ENCODE measurements at regions not wholly inside any gene's neighbourhood (a gene's known extent, or its start where the extent isn't known, plus 50 kb on each side); places are given as distances from the start of the nearest gene placed in this dataset.

DNA sequence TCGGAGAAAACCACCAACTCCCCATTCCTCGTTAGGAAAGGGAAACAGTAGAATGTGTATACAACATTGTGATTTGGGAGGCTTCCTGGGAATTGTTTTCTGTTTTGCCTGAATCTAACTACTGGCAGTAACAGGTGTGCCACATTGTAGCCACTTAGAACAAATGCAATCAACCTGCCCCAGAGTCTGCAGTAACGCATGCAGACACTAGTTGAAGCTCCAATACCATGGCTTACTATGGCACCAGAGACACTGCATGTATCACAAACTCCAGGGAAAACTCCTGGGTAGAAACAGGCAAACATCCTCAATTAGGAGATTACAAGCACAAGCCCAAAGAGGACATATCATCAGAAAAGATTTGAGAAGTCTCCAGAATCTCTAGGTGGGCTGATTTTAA lies 154.2 kb upstream of the NEIL3 start:
- no peak overlapping the region for H3K27ac ChIP-seq (ENCODE audit: low read depth in 1 of 2, low read length in 2 of 2)
- Mint-ChIP-seq H3K27ac (no peak overlapping the region), H3K27me3 (ENCODE audit: low read depth in 3 of 3) (peaks cover 0 to 4% (median 2%) of the 10 kb centered on the region in 3 donors), H3K4me1 (no peaks in the 10 kb centered on the region), H3K9me3 (peaks cover 0 to 13% (median 7%) of the 10 kb centered on the region in 7 donors), H3K36me3 (no peaks in the 10 kb centered on the region), H3K4me3 (no peak overlapping the region)
- intact Hi-C loops (cut with micrococcal nuclease), result no loop called here
- no peak overlapping the region for H2AFZ ChIP-seq (ENCODE audit: insufficient read depth, low read depth, low read length, poor library complexity, severe bottlenecking)
- TF ChIP-seq, protein P1, sequence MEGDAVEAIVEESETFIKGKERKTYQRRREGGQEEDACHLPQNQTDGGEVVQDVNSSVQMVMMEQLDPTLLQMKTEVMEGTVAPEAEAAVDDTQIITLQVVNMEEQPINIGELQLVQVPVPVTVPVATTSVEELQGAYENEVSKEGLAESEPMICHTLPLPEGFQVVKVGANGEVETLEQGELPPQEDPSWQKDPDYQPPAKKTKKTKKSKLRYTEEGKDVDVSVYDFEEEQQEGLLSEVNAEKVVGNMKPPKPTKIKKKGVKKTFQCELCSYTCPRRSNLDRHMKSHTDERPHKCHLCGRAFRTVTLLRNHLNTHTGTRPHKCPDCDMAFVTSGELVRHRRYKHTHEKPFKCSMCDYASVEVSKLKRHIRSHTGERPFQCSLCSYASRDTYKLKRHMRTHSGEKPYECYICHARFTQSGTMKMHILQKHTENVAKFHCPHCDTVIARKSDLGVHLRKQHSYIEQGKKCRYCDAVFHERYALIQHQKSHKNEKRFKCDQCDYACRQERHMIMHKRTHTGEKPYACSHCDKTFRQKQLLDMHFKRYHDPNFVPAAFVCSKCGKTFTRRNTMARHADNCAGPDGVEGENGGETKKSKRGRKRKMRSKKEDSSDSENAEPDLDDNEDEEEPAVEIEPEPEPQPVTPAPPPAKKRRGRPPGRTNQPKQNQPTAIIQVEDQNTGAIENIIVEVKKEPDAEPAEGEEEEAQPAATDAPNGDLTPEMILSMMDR (IDR thresholded peaks at IDR 0.05), result no peak
- peaks cover 0 to 3% of the 10 kb centered on the region in 2 donors for H3K9me3 ChIP-seq (replicated peaks in 1 of 2; ENCODE audit: control insufficient read depth in 1 of 2, insufficient read depth in 1 of 2, low read length in 2 of 2)
- H3K36me3 ChIP-seq (replicated peaks in 1 of 2; ENCODE audit: control insufficient read depth in 1 of 2, insufficient read depth in 2 of 2, low read length in 2 of 2), result no peaks in the 10 kb centered on the region
- no peaks in the 10 kb centered on the region for H3K79me2 ChIP-seq (ENCODE audit: insufficient read depth, low read length)
- 83% methylated on average over 1 of the region's 3 CpGs for WGBS (ENCODE audit: insufficient coverage)
- no peaks in the 10 kb centered on the region for H4K20me1 ChIP-seq (ENCODE audit: insufficient read depth, low read length)
- no peaks in the 10 kb centered on the region for H3K4me1 ChIP-seq (ENCODE audit: control insufficient read depth in 1 of 2, insufficient read depth in 2 of 2, low read length in 2 of 2)
- no peaks in the 10 kb centered on the region for H3K27me3 ChIP-seq (ENCODE audit: control insufficient read depth in 2 of 2, insufficient read depth in 2 of 2, low read length in 2 of 2)
- H3K4me2 ChIP-seq (replicated peaks; ENCODE audit: extremely low read depth, low read length, poor library complexity, severe bottlenecking), result no peak overlapping the region
- no peak for DNase-seq
- no peak overlapping the region for H3K9ac ChIP-seq (ENCODE audit: insufficient read depth, low read length, poor library complexity, severe bottlenecking)
- H3K4me3 ChIP-seq (replicated peaks in 1 of 3; ENCODE audit: low read depth in 2 of 3, low read length in 3 of 3), result no peak overlapping the region

DNA sequence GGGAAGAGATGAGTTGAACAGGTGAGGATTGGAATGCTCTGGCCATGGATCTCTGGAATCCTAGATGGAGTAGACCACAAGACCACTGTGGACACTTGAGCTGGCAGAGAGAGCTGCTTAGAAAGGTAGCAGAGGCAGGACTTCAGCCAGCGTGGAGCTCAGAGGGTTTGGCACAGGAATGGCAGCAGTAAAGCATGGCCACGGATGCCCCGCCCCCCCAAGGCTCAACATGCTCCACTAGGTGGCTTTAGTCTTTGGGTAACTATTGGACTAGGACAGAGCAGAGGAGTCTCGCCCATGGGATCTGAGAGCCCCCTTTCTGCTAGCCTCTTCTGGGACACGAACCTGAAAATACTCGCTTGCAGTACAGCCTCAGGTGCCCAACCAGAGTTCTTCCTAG lies 150.1 kb upstream of the NEIL3 start:
- TF ChIP-seq, protein P1 (IDR thresholded peaks at IDR 0.05), result no peak
- intact Hi-C loops (cut with micrococcal nuclease), result no loop called here
- H3K4me2 ChIP-seq (replicated peaks; ENCODE audit: extremely low read depth, low read length, poor library complexity, severe bottlenecking), result no peak overlapping the region
- no peaks in the 10 kb centered on the region for H4K20me1 ChIP-seq (ENCODE audit: insufficient read depth, low read length)
- no peaks in the 10 kb centered on the region for H3K36me3 Mint-ChIP-seq
- H3K79me2 ChIP-seq (ENCODE audit: insufficient read depth, low read length), result no peaks in the 10 kb centered on the region
- 81% methylated on average over 5 of the region's 6 CpGs for WGBS (ENCODE audit: insufficient coverage)
- peaks cover 0 to 4% (median 2%) of the 10 kb centered on the region in 3 donors for H3K27me3 Mint-ChIP-seq (ENCODE audit: low read depth in 3 of 3)
- H3K4me3 Mint-ChIP-seq, result no peak overlapping the region
- no peaks in the 10 kb centered on the region for H3K36me3 ChIP-seq (replicated peaks in 1 of 2; ENCODE audit: control insufficient read depth in 1 of 2, insufficient read depth in 2 of 2, low read length in 2 of 2)
- H3K4me3 ChIP-seq (replicated peaks in 1 of 3; ENCODE audit: low read depth in 2 of 3, low read length in 3 of 3), result no peak overlapping the region
- no peak overlapping the region for H3K9ac ChIP-seq (ENCODE audit: insufficient read depth, low read length, poor library complexity, severe bottlenecking)
- DNase-seq, result no peak
- H3K9me3 Mint-ChIP-seq, result peaks cover 0 to 11% (median 4%) of the 10 kb centered on the region in 7 donors
- H3K27me3 ChIP-seq (ENCODE audit: control insufficient read depth in 2 of 2, insufficient read depth in 2 of 2, low read length in 2 of 2), result no peaks in the 10 kb centered on the region
- H3K4me1 Mint-ChIP-seq, result no peaks in the 10 kb centered on the region
- H2AFZ ChIP-seq (ENCODE audit: insufficient read depth, low read depth, low read length, poor library complexity, severe bottlenecking), result no peak overlapping the region
- H3K27ac Mint-ChIP-seq, result no peak overlapping the region
- H3K27ac ChIP-seq (ENCODE audit: low read depth in 1 of 2, low read length in 2 of 2), result no peak overlapping the region
- no peaks in the 10 kb centered on the region for H3K4me1 ChIP-seq (ENCODE audit: control insufficient read depth in 1 of 2, insufficient read depth in 2 of 2, low read length in 2 of 2)
- H3K9me3 ChIP-seq (replicated peaks in 1 of 2; ENCODE audit: control insufficient read depth in 1 of 2, insufficient read depth in 1 of 2, low read length in 2 of 2), result peaks cover 0 to 3% of the 10 kb centered on the region in 2 donors

Measured in CD14-positive monocyte (primary cell).